OCI-LY1 (cell line): ENCODE measurements at regions not wholly inside any gene's neighbourhood (a gene's known extent, or its start where the extent isn't known, plus 50 kb on each side); places are given as distances from the start of the nearest gene placed in this dataset.
"Not testable (repeated sequence)": the region's sequence is repeated elsewhere in the genome, so short reads cannot be mapped to it uniquely, and the experiment has no call there.

ENCODE experiments used
- CTCF ChIP-seq: fragments of 200-600 bp; sonication (generic), shearing (Covaris generic); IDR thresholded peaks from 2 replicates; pipeline ENCODE4 v1.5.1; 2017; ENCODE audit warnings: mild to moderate bottlenecking, antibody characterized with exemption, low read length, moderate library complexity, mixed read lengths
- EZH2 ChIP-seq: fragments of 200-600 bp; sonication (generic), shearing (Covaris generic); IDR thresholded peaks from 2 replicates; pipeline ENCODE4 v1.8.0; 2017; ENCODE audit warnings: borderline replicate concordance, mixed run types, mild to moderate bottlenecking, antibody characterized with exemption, low read length, moderate library complexity, mixed read lengths

- not testable (repeated sequence) for TF ChIP-seq CTCF, EZH2
Measured at GRCh38 chr7:153958789-153959188, 93.4 kb upstream of the DPP6 start.
